HG03159 (cell line): ENCODE measurements at regions not wholly inside any gene's neighbourhood (a gene's known extent, or its start where the extent isn't known, plus 50 kb on each side); places are given as distances from the start of the nearest gene placed in this dataset.

Experiments
- ATAC-seq: cut with Tn5 transposase; IDR thresholded peaks from one replicate; pipeline ENCODE4 v1.9.1; 2021; ENCODE audit warnings: mild to moderate bottlenecking, moderate library complexity; ENCODE audit not compliant: unreplicated experiment

- ATAC-seq = no peak
These were observed 71.6 kb upstream of the C1GALT1 start for GRCh38 chr7:7110706-7111105.

GRCh38 chr7:7112868-7113267 lies 69.5 kb upstream of the C1GALT1 start:
- no peak for ATAC-seq

GRCh38 chr7:7114575-7115291 lies 67.6 kb upstream of the C1GALT1 start:
- no peak for ATAC-seq

- ATAC-seq = no peak
These were observed 64.3 kb upstream of the C1GALT1 start for GRCh38 chr7:7117935-7118586.

- no peak for ATAC-seq
These were observed 63.5 kb upstream of the C1GALT1 start for GRCh38 chr7:7118822-7119221.

DNA sequence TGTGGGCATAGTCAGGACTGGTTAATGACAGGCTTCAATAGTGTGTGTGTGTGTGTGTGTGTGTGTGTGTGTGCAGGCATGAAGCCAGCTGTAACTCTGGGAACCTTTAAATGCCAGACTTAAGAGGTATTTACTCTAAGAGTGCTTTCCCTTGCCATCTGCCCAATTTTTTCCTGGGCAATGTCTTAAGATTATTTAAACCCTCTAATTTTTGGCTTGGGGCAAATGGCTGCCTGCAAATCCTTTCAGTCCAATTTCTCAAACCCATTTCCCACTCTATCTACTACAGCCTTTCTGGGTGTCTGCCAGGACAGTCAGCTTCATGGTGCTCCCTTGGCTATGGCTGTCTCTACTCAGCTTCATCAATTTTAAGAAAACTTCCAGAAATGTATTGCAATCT lies 62.6 kb upstream of the C1GALT1 start:
- no peak for ATAC-seq

DNA sequence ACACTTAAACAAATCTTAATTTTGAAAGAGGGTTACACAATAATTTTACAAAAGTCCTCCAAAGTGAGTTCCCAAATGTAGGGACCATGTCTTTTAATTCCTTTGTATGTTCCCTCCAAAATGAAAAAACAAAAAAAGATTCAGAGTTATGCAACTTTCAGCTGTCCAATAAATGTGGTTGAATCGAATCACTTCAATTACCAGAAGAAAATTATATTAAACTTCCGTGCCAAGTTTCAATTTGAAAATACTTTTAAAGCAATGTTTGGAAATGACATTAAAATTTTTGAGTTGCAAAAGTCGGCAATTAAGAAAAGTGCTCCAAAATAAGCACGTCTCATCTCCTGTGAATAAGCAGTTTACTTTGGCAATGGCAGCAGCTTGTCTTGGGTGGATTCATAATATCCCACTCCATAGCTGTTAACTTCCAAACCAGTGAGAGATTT lies 60.3 kb upstream of the C1GALT1 start:
- no peak for ATAC-seq

DNA sequence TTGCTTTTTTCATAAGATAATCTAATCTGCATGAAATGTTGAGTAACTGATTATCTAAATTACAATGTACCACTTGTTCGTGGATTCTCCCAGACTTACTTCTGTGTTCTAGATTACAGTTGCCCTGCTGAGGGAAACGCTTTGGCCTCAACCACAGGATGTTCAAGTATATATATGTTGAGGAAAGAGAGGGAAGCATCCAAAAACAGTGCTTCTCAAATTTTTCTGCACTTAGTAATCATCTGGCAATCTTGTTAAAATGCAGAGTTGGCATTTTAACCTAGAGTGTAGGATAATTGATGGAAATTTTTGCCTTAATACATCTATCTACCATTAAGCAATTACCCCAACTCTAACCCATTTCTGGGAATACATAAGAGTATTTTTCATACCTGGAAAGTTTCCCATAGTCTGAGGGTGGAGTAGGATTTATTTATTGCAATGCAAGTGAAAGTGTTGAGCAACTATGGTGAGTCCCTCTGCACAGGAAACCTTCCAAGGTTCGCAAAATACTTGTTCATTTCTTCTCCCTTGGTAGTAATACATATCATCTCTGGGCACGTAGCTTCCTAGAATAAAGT lies 59.6 kb upstream of the C1GALT1 start:
- ATAC-seq = no peak

- no peak for ATAC-seq
These were observed 56.4 kb upstream of the C1GALT1 start for GRCh38 chr7:7125963-7126362.

DNA sequence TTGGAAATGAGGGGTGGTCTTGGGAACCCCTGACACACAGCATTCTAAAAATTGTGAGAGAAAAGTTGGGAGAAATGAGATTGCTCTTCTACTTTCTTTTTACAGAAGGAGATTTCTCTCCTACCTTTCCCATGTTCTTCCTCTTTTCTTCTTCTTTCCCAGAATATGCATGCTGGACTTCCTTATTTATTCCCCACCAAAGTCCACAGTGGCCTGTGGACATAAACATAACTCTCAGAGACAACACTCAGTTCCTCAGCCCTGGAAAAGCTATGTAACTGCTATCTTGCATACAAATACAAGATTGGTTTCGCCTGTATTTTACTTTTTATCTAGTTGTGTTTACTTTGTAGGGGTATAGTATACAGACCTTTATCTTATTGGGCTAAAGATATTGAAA lies 54.6 kb upstream of the C1GALT1 start:
- ATAC-seq = no peak

GRCh38 chr7:7129381-7129780 lies 53.0 kb upstream of the C1GALT1 start:
- no peak for ATAC-seq

DNA sequence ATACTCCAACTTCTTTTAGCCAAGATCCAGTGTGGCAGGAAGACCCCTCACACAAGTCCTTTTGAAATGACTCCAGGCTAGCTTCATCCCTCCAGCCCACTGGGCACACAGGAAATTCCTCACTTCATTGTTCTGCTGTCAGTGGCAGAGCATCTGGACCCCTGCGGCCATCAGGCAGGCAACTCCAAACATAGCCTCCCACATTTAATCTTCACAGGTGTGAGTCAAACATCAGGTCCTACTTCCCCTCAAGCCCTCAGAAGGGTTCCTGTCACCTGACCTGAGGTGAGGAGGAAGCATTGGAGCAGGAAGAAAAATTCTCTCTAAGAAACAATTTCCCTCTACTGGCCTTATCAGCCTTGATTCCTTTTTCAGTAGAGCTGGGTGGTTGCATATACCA lies 51.1 kb upstream of the C1GALT1 start:
- no peak for ATAC-seq
